HG02610 (cell line): ENCODE measurements at regions not wholly inside any gene's neighbourhood (a gene's known extent, or its start where the extent isn't known, plus 50 kb on each side); places are given as distances from the start of the nearest gene placed in this dataset.
A peak's percentile ranks its signal among the peaks of the same experiment; 100 is the strongest.

Source experiments
- ATAC-seq: cut with Tn5 transposase; IDR thresholded peaks from one replicate; pipeline ENCODE4 v1.9.1; 2021; ENCODE audit warnings: mild to moderate bottlenecking, moderate library complexity; ENCODE audit not compliant: unreplicated experiment

GRCh38 chr20:11118802-11119380 lies 445.1 kb upstream of the JAG1 start:
- ATAC-seq = no peak

DNA sequence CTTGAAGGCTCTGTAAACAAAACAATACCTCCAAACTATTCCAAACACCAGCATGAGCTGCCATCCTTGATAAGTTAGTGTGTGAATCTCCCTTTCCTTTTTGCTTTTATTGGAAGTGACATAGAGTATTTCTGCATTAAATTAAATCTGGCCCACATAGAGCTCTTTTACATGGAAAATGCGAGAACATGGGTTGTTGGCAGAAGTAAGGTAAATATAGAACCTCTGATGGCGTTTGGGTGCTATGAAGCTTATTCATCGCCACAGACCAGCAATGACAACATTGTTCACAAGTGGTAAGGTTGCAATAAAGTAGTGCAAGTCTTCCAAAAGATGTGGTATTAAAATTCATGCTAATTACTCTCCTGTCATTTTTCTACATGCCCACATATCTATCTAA lies 445.8 kb upstream of the JAG1 start:
- no peak for ATAC-seq

- no peak for ATAC-seq
These were observed 446.6 kb upstream of the JAG1 start for GRCh38 chr20:11120431-11120830.

DNA sequence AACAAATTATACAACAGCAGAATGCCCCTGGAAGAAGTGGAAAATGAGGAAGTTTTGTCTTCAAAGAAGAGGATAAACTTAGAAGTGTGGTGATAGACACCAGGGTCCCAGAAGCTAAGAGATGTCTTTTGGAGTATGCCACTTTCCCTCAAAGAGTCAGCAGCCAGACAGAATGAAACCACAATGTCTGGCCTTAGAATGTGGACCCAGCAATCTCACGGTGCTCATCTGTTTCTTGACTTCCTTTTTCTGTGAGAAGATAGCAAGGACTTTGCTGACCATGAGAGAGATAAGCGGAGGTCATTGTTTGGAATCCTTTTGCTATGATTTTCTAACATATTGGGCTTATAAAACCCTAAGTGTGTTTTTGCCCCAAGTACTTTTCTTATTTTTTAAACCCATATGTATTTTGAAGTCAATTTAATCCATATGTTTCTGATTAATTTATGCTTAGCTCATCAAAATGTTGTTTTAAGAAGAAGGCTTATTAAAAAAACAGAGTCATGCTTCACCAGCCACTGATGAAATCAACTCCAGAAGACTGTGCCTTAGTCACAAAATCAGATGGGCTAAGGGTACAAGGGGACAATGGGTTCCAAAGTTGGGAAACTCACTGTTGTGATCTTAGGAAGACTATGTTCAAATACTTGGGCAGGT lies 451.2 kb upstream of the JAG1 start:
- no peak for ATAC-seq

DNA sequence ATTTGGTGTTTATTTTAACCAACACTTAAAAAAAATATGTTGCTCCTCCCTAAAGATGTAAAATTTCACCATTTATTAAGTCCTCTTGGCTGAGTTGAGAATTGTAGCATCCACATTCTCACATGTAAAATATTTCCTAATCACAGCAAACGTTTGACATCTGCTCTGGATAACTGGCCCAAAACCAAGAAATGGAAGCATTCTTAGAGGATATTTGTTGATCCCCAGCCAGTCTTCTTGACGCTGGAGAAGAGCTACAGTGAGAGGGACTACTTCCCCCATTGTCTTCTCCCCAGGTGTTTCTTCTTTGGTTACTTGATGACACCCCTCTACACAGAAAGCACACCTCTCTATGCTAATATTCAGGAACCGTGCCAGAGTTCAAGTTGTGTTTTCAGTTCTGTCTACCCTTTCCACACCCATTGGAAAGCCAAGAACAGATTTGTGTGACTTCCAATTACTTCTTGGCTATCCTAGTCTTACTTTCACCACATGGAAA lies 454.5 kb upstream of the JAG1 start:
- ATAC-seq = no peak

DNA sequence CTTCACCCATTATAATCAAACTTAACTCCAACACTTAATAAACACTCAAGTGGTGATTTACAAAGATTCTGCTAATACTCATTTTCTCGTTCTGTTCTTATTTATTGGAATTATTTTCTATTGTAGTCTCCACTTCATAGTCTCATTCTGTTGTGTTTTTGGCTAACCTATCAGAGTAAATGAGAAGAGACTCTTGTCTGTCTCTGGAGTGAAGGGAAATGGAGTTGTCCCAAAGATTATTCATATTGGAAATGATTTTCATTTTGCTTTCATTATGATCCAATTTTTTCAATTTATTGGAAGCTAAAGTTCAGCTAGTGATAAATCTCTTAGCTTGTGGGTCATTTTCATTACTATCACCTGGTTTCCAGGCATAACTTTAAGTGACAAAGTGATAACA lies 454.9 kb upstream of the JAG1 start:
- no peak for ATAC-seq

GRCh38 chr20:11130554-11131166 lies 456.9 kb upstream of the JAG1 start:
- ATAC-seq = peak; percentile 97

DNA sequence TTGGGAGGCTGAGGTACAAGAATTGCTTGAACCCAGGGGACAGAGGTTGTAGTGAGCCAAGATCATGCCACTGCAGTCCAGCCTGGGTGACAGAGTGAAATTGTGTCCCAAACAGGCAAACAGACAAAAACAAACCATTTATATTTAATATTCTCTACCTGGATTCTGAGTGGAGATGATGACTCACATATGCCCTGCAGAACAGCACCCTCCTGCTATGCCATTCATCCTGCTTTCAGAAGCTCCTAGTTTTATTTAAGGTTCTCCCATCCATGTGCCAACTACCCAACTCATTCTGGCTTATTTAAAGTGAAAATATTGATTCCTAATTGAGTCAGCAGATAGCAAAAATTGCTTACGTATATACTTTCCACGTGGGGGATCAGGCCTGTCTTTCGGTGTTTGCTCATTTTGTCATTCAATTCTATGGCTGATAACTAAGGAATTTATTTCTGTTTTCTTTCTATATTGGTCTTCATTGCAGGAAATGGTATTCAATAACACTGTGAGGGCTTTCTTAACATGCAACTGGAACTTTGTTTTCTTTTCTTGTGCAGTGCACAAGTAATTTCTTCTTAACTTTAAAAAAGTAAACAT lies 459.1 kb upstream of the JAG1 start:
- no peak for ATAC-seq

DNA sequence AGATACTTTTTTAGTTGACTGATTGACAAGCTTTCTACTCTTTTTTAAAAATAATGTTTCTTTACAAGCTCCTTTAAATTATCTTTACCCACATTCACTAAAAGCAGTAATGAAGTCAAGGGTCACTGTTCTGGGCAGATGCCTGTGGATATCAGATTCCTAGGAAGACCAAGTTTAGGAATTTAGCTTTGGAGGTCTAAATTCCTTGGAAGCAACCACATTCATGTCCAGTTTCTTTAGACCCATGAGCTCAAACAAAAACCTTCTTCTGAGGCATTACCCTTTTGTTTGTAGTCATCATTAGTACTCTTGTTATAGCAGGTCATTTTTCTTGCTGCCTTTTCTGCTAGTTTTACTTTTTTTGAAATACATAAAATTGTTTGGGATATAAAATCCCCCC lies 462.9 kb upstream of the JAG1 start:
- no peak for ATAC-seq

DNA sequence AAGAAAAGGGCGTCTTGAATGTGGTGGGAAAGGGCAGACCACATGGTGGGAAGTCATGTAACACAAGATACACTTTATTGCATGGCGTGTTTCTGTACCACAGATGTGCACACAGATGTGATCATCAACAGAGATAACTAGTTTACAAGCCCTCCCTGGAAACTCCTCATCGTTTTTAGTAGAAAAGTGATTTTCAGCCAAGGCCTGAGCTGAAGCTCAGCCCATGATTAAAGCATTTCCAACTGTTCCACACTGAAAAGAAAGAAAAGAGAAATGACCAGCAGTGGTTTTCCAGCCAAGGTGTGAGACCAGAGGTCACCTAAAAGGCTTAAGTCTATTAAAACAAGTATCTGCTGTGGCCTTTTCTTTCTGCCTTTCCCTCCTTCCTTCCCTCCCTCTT lies 463.9 kb upstream of the JAG1 start:
- ATAC-seq = no peak

DNA sequence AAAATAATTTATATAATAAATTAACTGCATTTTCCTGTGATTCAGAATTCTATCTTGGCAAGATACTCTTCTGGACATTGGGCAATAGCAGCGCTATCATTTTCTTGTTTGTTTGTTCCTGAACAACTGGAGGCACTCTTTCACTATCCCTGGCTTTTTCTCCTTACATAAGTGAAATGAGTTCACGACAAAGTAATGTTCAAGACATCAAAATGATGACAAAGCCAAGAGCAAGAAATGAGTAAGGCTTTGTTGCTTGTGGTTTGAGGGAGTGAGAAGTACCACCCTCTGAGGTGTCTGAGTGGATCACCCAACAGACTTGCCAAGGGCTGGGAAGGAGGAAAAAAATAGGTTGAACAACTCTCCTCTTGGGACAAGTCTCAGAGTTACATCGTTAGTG lies 466.6 kb upstream of the JAG1 start:
- ATAC-seq = no peak

- ATAC-seq = no peak
These were observed 469.7 kb upstream of the JAG1 start for GRCh38 chr20:11143481-11143880.

- ATAC-seq = no peak
These were observed 470.5 kb upstream of the JAG1 start for GRCh38 chr20:11144114-11144950.

DNA sequence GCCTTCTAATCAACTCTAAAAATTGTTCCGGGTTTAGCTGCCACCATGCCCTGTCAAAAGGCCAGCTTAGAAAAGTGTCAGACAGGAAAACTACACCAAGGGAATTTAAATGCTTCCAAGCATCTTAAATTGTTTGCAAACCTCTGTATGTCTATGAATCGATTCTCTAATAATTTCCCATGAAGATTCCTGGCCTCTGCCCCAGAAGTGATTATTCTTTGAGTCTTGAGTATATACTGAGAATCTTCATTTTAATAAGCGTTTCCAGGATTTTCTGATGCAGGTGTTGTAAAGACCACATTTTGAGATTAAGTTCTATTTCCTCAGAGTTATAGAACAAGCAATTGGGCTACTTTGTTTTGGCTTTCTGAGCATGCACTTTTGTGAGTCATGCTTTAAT lies 471.8 kb upstream of the JAG1 start:
- no peak for ATAC-seq

GRCh38 chr20:11153819-11154218 lies 480.0 kb upstream of the JAG1 start:
- ATAC-seq = no peak

GRCh38 chr20:11155156-11155756 lies 481.5 kb upstream of the JAG1 start:
- ATAC-seq = no peak

GRCh38 chr20:11156922-11157321 lies 483.1 kb upstream of the JAG1 start:
- no peak for ATAC-seq

- no peak for ATAC-seq
These were observed 484.3 kb upstream of the JAG1 start for GRCh38 chr20:11158146-11158545.

DNA sequence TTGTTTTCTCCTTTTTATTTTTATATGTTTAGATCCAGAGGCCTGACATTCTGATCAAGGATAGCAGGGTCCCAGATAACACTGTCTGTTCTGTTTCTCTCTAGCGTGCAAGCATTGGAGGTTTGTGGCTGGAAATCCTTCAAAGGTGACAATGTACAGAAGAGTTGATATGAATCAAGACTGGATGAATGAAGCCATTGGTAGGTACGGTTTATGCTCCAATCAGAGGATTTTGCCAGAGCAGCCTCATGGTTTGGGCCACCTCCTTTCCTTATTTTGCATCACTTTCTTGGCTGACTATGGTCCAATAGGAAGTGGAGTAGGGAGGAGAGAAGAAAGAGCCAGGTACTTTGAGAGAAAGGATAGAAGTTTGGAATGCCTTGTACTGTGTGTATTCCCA lies 484.8 kb upstream of the JAG1 start:
- no peak for ATAC-seq

DNA sequence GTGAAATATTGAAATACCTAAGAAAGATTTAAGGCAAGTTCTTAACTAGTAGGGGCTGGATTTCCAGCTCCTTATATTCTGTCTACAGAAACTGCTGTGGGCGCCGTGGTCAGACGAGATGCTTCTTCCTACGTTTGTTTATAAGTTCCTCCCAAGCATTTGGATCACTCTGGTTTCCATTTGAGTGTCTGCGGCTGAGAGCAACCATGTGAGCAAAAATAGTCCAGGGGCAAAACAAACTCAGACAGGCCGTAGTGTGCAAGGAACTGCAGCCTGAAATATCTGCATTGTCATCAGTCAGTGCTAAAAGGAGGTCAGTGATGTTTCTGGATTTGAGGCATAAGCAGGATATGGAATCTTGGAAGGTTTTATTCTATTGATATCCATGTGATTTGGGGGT lies 485.9 kb upstream of the JAG1 start:
- ATAC-seq = no peak
